PFSK-1 (cell line): ENCODE measurements at regions not wholly inside any gene's neighbourhood (a gene's known extent, or its start where the extent isn't known, plus 50 kb on each side); places are given as distances from the start of the nearest gene placed in this dataset.

ENCODE experiments used
- POLR2AphosphoS5 ChIP-seq: IDR thresholded peaks from 2 replicates; pipeline ENCODE4 v1.6.1; 2012; ENCODE audit warnings: low read depth, mild to moderate bottlenecking, control low read depth, low read length, moderate library complexity
- SIN3A ChIP-seq: IDR thresholded peaks from 2 replicates; pipeline ENCODE4 v1.6.1; 2012; ENCODE audit warnings: mild to moderate bottlenecking, low read length, moderate library complexity, borderline replicate concordance; ENCODE audit not compliant: insufficient read depth

- TF ChIP-seq POLR2AphosphoS5 (no peak), SIN3A (no peak)
These were observed 415.9 kb upstream of the KLF4 start for GRCh38 chr9:107905308-107906020.
